Ovary (tissue), 3 donors: ENCODE measurements at regions not wholly inside any gene's neighbourhood (a gene's known extent, or its start where the extent isn't known, plus 50 kb on each side); places are given as distances from the start of the nearest gene placed in this dataset.

Source experiments
- CTCF ChIP-seq, 3 donors: fragments of 450-650 bp in 2 of 3; fragments of 200-600 bp in 1 of 3; IDR thresholded peaks; one replicate each; pipeline versions ENCODE4 v1.5.1 to v1.8.0; 2016 to 2022; ENCODE audit warnings: antibody characterized with exemption in 3 of 3, mild to moderate bottlenecking in 1 of 3
- EP300 ChIP-seq: sonication (generic); formaldehyde crosslinking; IDR thresholded peaks from one replicate; pipeline ENCODE4 v1.6.1; 2017; ENCODE audit warnings: antibody characterized with exemption
- POLR2A ChIP-seq: fragments of 450-650 bp; IDR thresholded peaks from one replicate; pipeline ENCODE4 v1.6.1; 2017; ENCODE audit warnings: antibody characterized with exemption, mild to moderate bottlenecking, moderate library complexity
- donor health status: DM: no; HTN: no; CAD: no.

- TF ChIP-seq CTCF (IDR thresholded peaks at IDR 0.05): no peak
- TF ChIP-seq POLR2A: no peak
- TF ChIP-seq EP300: no peak
Observed at GRCh38 chr14:106811162-106811561, 1284.8 kb downstream of the TMEM121 start.
